ENCODE measurements at regions not wholly inside any gene's neighbourhood (a gene's known extent, or its start where the extent isn't known, plus 50 kb on each side); places are given as distances from the start of the nearest gene placed in this dataset.
"Not testable (repeated sequence)": the region's sequence is repeated elsewhere in the genome, so short reads cannot be mapped to it uniquely, and the experiment has no call there.

DNA sequence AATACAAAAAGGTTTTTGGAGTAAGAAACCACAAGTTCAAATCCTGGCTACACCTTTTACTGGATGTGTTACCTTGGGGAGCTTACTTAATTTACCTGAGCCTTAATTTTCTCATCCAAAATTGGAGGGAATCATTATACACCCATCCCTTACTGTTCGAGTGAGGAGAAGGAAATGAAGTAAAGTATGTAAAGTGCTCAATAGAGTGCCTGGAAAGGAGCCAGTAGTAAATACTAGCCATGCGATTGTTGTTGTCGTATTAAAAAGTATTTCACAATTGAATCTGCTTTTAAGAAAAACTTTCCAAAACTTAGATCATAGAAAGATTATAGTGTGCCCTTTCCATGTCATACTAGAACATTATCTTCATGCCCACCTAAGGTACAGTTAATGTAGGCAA, 124.5 kb downstream of the ATXN3L start:
- Histone ChIP-seq H3K27me3 (no peaks in the 10 kb centered on the region), H3K4me3 (no peak overlapping the region), H3K36me3 (no peaks in the 10 kb centered on the region), H3K4me1 (no peaks in the 10 kb centered on the region), H3K9me3 (no peaks in the 10 kb centered on the region), H3K27ac (no peak overlapping the region)
- no peak for DNase-seq
- ATAC-seq, result no peak
- no peak for TF ChIP-seq CTCF (IDR thresholded peaks at IDR 0.05)
- intact Hi-C loops (cut with DNase I), result no loop called here

- Histone ChIP-seq H3K9me3 (no peaks in the 10 kb centered on the region), H3K27ac (no peak overlapping the region), H3K4me3 (no peak overlapping the region), H3K27me3 (no peaks in the 10 kb centered on the region), H3K36me3 (no peaks in the 10 kb centered on the region), H3K4me1 (no peaks in the 10 kb centered on the region)
- ATAC-seq (peak; percentile 53), DNase-seq (no peak)
- no peak for TF ChIP-seq CTCF (IDR thresholded peaks at IDR 0.05)
- intact Hi-C loops (cut with DNase I), result no loop called here
Observed at GRCh38 chrX:13194291-13195103, 125.4 kb downstream of the ATXN3L start.

DNA sequence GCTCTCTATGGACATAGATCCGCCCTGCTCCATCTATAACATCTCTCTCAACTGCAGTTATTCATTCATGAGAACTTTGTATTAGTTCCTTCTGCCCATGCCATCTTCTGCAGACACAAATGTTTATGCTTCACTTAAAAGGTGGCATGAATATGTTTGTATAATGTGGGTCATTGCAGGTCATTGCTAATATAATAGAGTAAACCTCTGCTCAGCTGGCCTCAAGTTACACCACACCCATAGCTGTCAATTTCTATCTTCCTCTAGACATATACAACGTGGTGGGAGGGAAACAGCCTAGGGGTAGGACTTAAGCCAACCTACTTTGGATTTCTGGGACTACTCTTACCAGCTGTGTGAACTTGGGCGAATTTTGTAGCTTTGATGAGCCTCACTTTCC, 129.8 kb downstream of the ATXN3L start:
- no peak overlapping the region for H3K4me3 ChIP-seq
- no peak for TF ChIP-seq CTCF (IDR thresholded peaks at IDR 0.05)
- intact Hi-C loops (cut with DNase I), result no loop called here
- H3K27me3 ChIP-seq, result no peaks in the 10 kb centered on the region
- no peak overlapping the region for H3K27ac ChIP-seq
- H3K36me3 ChIP-seq, result no peaks in the 10 kb centered on the region
- no peak for ATAC-seq
- no peaks in the 10 kb centered on the region for H3K4me1 ChIP-seq
- no peak for DNase-seq
- H3K9me3 ChIP-seq, result no peaks in the 10 kb centered on the region

DNA sequence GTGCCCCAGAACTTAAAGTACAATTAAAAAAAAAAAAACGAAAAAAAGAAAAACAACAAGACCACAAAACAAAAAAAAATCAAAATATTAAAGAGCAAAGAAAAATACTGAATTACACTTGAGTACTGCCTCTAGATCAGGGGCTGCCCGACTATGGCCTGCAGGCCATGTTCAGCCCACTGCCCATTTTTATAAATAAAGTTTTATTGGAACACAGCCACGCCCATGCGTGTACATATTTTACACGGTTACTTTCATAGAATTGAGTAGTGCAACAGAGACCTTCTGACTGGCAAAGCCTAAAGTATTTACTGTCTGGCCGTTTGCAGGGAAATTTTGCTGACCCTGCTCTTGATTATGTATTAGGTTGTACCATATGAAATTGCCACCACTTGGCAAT, 130.5 kb downstream of the ATXN3L start:
- intact Hi-C loops (cut with DNase I), result no loop called here
- DNase-seq, result no peak
- Histone ChIP-seq H3K36me3 (no peaks in the 10 kb centered on the region), H3K27ac (no peak overlapping the region), H3K4me3 (no peak overlapping the region), H3K9me3 (no peaks in the 10 kb centered on the region), H3K27me3 (no peaks in the 10 kb centered on the region), H3K4me1 (no peaks in the 10 kb centered on the region)
- no peak for ATAC-seq
- no peak for TF ChIP-seq CTCF (IDR thresholded peaks at IDR 0.05)

GRCh38 chrX:13188731-13189309, 131.0 kb downstream of the ATXN3L start:
- ATAC-seq, result no peak

GRCh38 chrX:13186643-13187042, 133.2 kb downstream of the ATXN3L start:
- H3K27me3 ChIP-seq; H3K36me3 ChIP-seq; H3K4me3 ChIP-seq; DNase-seq; ATAC-seq; H3K9me3 ChIP-seq; H3K4me1 ChIP-seq; H3K27ac ChIP-seq; intact Hi-C loops (cut with DNase I): not testable (repeated sequence)

More at GRCh38 chrX:13188731-13189309, 131.0 kb downstream of the ATXN3L start:
- Histone ChIP-seq H3K36me3 (no peaks in the 10 kb centered on the region), H3K4me1 (no peaks in the 10 kb centered on the region), H3K27me3 (no peaks in the 10 kb centered on the region), H3K27ac (no peak overlapping the region), H3K4me3 (no peak overlapping the region), H3K9me3 (no peaks in the 10 kb centered on the region)
- no peak for TF ChIP-seq CTCF (IDR thresholded peaks at IDR 0.05)
- DNase-seq, result no peak
- intact Hi-C loops (cut with DNase I), result no loop called here
